Stimulated activated CD4-positive, alpha-beta T cell treated with anti-CD3 and anti-CD28 coated beads, TNF-alpha, amount 100 ng/mL, for 24 hours (primary cell): ENCODE measurements at regions not wholly inside any gene's neighbourhood (a gene's known extent, or its start where the extent isn't known, plus 50 kb on each side); places are given as distances from the start of the nearest gene placed in this dataset.
"Not testable (repeated sequence)": the region's sequence is repeated elsewhere in the genome, so short reads cannot be mapped to it uniquely, and the experiment has no call there.

Experiments
- DNase-seq, 3 experiments: peaks; one replicate each; pipeline ENCODE4 v3.0.0-alpha.2; 2020; ENCODE audit warnings: low read depth in 3 of 3

DNA sequence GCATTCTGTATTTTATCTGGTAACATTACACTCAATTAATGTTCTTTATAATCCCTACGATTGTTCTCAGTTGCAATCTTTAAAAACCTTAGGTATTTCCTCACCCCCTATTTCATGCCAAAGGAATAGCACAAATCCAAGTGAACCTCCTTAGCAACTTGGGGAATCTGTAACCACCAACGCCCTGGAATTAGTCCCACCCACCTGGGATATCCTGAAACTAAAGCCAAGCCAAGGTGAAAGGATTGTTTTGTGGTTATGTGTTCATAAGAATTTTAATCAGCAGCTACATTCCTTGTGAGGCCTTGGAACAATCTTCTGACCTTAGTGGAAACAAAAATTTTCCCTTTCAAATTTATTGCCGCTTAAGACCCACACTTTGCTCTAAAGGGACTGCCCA, 908.7 kb downstream of the TTLL7 start:
- DNase-seq = no peak

DNA sequence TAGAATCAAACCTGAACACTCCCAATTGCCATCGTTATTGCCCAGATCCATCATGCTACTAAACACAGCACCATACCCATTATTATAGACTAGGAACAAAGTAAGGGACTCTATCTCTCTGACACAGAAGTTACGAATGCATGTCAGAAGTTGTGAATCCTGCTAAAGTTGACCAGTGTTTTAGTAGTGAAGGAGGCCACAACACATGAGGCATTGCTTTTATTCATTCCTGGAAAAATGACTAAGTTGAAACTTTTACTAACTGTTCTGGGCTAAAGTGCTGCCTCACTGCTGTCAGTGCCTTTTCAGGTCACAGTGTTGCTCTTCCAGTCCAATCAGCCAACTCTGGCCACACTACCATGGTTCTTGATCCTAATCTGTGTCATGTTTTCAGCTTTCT, 911.1 kb downstream of the TTLL7 start:
- DNase-seq = no peak

DNA sequence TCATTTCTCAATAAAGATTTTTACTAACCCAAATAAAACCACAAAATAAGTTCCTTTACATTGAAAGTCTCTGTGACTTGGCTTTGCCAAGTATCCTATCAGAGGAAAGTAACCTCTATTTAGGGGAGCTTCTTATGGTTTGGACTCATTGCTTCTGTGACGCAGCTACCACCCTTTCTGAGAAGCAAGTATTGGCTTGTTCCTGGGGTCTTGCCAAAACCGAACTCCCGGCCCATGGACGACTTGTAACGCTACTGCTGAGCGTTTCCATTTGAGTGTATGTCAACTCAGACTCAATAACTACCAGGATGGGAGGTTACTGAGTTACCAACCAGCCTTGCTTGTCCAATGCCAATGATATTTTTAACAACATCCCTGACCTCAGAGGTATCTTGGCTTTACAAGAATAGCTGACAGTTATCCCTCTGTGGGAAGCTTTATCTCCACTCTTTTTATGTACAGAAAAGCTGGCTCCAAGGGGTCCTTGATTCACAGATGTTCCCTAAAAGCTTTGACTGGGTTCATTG, 911.9 kb downstream of the TTLL7 start:
- DNase-seq = no peak

DNA sequence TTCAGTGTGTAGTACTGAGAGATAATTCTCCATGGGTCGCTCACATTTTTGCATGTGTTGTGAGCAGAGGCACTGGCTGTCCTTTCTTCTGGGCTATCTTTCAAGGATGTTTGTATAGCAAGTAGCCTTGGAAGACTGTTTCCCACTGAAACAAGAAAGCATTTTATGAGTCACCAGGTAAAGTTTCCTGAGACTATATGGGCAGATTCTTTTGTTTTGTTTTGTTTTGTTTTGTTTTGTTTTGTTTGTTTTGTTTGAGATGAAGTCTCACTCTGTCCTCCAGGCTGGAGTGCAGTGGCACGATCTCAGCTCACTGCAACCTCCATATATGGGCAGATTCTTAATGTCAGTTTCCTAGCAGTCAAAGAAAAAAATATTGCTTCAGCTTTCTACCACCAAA, 912.6 kb downstream of the TTLL7 start:
- no peak for DNase-seq

DNA sequence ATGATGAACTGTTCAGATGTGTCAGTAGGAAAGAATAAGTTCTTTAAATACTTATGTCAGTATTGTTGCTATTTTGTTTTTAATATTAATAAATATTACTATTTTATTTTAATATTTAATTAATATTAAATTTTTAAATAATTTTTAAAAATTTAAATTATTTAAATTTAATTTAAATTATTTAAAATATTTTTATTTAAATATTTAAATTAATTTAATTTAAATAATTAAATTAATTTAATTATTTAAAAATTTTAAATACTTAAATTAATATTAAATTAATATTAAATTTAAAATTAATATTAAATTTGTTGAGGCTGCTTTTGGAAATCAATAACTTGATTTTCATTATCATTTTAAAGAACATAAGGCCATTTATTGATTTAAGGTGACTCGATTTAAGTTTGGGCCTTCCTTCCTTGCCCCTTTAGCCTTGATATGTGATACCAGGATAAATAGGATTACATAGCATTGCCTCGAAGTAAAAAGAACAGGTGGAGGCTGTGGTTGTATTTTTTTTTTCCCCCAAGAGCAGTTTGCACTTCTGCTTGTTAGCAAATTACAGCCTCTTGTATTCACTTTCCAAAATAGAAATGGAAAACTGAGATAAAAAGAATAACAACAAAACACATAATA, 915.2 kb downstream of the TTLL7 start:
- no peak for DNase-seq

DNA sequence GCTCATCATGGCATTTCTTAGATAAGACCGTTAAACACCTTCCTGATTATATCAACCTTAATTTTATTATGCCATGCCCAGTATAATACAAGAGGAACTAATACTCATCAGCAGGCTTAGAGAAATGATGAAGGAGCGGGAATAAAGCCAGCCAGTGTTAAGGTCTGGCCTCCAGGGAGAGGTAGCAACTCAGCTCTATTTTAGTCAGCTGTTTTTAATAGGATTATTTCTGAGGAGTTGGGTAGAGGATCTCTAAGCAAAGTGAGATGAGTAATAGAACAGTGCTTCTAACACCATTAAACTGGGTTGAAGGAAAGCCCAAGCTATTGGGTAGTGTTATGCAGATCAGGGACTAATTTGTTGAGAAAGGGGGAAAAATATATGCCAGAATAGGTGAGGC, 921.5 kb downstream of the TTLL7 start:
- no peak for DNase-seq

DNA sequence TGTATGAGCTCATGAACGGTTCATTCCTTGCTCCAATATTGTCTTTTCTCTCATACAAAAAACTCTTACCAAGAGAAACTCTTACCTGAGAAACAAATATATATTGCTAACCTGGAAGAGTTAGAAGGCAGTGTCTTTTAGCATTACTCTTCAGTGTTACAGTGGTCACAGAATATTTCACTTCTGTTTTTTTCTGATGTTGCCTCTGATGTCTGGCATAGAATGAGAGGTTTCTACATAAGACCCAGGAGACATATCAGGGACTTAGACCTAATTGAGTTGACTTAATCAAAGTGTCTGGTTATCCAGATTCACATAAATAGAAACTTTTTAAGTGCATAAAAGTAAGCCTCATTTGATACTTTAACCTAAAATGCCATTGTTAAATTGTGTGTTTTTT, 923.8 kb downstream of the TTLL7 start:
- no peak for DNase-seq

DNA sequence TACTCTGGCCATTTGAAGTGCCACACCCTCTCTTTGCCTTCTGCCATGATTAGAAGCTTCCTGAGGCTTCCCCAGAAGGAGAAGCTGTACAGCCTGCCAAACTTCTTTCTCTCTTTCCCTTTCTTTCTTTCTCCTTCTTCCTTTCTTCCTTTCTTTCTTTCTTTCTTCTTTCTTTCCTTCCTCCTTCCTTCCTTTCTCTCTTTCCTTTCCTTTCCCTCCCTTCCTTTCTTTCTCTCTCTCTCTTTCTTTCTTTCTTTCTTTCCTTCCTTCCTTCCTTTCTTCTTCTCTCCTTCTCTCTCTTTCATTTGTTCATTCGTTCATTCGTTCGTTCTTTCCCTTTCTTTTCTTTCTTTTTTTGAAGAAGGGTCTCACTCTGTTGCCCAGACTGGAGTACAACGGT, 931.0 kb downstream of the TTLL7 start:
- no peak for DNase-seq

DNA sequence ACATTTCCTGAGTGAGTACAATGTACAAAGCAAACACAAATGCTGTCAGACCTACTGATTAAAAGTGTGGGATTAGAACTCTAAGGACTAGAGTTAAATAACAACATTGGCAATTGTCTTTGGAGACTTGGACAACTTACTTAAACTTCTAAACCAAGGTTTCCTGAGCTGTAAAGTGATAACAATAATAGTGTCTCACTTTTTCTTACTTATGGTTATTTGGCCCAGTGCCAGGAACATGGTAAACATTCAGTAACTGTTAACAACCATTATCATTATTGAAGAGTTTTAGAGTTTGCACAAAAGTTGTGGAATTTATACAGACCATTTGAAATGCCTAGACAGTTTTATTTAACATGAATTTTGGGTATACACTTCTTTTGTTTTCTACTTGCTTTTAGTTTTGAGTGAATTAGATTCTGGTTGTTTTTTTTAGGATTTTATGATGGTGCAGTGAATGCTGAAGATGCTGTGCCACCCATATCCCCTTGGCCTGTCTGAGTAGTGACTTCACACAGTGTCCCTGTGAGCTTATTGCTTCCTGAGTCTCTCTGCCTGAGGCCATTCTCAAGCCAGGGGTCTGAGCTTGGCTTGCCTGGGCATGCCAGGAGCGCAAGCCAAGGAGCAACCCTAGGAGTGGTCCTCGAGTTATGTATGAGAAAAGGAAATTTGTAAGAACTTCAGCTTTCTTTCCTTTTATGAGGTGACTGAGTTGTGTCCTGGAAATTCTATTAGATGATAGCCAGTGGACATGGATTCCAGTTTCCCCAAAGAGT, 932.8 kb downstream of the TTLL7 start:
- no peak for DNase-seq

DNA sequence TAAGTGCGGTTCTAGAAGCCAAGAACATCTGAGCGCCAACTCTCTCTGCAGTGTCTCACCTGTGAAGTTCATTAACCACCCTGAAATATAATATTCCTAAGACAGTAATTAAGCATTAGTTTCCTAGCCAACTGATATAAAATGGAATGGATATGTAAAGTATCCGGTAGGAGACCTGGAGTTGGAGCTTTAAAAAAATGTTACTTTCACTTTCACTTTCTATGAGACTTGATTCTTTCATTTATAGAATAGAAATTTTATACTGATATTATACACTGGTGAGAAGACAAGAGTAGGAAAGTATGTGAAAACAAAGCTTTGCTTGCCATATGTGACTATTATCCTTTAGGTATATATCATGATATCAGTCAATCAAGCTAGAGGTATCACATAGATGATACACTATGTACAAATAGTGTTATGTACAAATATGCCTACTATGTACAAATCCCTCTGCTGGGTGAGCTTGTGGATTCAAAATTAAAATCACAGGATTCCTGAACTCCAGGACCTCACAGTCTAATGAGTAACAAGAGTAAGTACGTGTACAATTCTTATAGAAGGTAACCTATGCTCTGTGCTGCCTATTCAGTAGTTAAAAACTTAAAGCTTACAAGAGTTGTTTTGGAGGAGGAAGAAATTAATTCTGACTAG, 934.2 kb downstream of the TTLL7 start:
- no peak for DNase-seq

DNA sequence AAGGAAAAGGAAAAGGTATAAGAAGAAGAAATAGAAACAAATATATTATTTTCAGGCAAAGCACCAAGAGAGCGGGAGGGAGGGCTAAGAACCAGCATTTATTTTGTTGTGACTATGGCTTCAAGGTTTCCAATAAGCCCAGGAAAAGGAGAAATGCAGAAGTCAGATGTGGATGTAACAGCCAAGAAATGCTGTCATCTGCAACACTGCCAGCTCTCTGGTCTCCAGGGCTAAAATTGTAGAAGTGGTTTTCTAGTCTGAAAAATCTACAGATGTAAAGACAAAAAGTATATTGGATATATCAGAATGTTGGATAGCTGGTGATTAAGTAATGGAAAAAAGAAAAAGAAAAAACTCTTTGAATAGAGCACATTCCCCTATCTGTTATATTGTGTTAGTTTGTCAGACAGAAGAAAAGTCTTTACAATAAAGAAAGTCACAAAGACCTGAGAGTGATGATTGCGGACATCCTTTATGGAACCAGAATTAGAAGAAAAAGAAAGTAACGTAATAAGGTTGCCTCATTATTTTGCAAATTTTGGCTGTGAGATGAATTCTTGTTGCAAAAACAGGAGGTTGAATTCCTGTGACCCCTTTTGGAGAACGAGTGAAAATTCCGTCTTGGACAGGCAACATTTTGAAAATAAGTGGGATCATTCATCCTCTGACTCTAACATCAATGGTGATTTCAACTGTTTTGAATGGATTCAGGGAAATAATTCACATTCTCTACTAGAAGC, 938.1 kb downstream of the TTLL7 start:
- no peak for DNase-seq

DNA sequence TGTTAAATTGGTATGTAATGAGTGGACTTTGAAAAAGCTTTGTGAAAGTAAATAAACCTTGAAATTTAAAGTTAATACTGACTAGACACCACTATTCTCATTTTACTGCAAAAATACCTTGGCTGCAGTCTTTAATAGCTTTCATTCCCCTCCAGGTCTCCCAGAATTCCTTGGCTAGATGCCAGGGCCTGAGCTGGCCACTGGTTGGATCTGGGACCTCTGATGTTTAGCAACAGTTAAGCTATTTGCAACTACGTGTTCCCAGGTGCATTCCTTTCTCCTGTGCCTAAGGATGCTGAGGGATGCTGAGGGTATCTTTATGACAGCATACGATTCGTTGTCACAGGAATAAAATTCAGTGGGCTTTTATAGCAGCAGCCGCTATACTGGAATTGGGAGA, 938.7 kb downstream of the TTLL7 start:
- DNase-seq = no peak

DNA sequence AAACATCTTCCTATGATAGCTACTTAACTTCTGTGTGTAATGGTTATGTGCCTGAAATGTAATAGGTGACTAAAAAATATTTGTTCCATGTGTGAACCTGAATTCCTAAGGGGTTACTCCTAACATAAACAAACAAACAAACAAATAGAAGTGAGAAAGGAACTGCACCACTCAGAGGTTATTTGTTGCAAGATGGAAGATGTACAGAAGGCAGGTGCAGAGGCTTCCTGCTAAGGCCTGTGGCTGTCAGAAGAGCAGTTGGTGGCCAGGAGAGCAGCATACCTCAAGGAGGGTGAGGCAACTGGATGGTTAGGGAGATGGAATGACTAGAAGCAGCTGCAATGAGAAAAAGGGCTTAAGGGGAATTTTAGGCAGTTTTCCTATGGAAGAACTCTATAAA, 940.6 kb downstream of the TTLL7 start:
- DNase-seq = no peak

DNA sequence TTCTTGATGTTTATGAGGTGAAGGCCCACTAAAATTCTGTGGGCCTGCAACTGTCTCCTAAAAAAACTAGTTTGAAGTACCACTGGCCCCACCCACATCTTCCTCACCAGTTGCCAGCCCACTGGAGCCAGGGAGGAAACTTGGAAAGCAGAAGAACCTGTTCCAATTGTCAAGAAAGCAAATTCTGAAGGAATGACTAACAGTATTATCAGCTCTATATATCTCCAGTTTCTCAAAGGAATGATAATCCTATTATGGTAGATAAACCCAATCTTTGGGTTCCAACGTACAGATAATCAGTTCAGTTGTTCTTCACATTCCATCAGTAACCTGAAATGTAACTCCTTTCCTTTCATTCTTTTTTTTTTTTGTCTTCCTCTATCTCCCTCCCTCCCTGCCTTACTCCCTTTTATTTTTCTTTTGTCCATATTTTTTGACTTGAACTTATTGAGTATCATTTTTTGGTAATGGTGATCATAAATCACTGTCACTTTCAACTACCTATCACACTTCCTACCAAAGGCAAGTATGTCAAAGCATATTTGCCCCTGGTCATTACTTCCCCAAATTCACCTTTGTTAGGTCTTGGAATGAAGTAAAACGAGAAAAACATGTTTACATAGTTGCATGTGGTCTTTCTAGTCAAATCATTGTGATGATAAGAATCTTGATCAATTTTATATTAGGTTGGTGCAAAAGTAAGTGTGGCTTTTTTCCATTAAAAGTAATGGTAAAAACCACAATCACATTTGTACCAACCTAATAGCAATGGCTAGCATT, 943.4 kb downstream of the TTLL7 start:
- no peak for DNase-seq

DNA sequence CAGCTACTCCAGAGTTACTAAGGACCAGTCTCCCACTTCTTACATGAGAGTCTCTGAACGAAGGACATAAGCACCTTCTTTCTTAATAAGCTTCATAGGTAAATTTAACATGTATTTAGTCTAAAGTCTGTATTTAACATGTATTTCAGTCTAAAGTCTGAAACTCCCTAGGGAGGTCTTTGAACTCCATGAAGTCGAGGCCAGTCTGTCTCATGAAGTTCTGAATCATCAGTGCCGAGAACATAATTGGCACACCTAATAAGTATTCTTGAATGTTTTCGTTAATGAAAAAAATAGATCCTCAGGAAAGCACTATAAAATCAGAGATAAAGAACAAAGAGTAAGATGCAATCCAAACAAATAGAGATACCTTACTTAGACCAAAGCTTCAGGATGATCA, 945.5 kb downstream of the TTLL7 start:
- DNase-seq = no peak

DNA sequence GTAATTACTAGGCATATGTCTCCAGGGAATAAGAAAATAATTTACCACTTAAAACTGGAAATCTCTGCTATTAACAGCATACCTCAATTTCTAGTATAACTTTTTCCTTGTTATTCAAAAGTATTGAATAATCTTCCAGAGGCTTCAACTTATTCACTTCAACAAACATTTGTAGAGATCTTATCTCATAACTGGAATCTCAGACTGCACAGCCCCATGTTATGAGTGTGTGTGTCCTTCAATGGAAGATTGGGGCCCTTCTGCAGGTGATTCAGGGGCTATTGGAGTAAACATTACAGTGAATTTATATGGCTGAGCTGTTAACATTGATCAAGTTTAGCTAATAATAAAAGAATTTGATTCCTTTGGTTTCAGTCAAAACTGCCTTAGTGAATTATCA, 946.1 kb downstream of the TTLL7 start:
- no peak for DNase-seq

DNA sequence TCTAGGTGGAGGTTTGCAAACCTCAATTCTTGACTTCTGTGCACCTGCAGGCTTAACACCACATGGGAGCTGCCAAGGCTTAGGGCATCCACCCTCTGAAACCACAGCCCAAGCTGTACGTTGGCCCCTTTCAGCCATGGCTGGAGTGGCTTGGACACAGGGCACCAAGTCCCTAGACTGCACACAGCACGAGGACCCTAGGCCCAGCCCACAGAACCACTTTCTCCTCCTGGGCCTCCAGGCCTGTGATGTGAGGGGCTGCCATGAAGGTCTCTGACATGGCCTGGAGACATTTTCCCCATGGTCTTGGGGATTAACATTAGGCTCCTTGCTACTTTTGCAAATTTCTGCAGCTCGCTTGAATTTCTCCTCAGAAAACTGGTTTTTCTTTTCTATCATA, 947.9 kb downstream of the TTLL7 start:
- not testable (repeated sequence) for DNase-seq

DNA sequence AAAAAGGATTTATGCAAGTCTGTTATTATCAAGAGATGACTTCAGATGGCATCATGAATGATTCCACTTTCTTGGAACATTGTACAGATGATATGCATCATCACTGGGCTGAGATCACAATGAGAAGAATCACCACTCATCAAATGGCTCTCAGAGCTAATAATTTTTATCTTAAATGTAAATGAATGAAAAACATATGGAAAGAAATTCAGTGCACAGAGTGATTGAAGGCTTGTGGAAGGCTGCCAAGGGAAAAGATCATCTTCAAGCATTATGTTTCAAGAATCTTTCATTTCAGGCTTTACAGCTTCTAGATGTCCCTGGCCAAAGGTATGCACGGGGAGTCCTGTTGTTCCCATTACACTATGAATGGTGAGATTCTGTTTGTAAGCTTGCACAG, 955.7 kb downstream of the TTLL7 start:
- DNase-seq = no peak

DNA sequence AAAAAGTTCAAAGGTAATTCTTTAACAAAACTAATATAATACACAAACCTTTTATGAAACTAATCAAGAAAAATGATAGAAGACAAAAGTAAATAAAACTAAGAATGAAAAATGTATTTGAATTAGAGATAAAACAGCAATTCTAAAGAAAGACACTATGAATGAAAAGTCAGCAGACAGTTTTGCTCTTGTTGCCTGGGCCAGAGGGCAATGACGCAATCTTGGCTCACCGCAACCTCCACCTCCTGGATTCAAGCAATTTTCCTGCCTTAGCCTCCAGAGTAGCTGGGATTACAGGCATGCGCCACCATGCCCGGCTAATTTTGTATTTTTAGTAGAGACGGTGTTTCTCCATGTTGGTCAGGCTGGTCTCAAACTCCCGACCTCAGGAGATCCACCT, 959.8 kb downstream of the TTLL7 start:
- DNase-seq = not testable (repeated sequence)

DNA sequence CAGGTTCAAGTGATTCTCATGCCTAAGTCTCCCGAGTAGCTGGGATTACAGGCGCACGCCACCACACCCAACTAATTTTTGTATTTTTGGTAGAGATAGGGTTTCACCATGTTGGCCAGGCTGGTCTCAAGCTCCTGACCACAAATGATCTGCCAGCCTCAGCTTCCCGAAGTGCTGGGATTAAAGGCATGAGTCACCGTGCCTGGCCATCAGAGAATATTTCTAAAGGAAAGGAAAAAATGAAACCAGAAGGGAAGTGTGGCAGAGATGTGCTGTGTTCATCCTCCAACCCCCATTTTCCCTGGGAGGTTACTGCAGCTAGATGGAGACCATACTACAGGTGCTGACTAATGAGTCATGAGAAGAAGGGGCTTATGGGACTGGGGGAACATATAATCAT, 964.1 kb downstream of the TTLL7 start:
- DNase-seq = no peak

DNA sequence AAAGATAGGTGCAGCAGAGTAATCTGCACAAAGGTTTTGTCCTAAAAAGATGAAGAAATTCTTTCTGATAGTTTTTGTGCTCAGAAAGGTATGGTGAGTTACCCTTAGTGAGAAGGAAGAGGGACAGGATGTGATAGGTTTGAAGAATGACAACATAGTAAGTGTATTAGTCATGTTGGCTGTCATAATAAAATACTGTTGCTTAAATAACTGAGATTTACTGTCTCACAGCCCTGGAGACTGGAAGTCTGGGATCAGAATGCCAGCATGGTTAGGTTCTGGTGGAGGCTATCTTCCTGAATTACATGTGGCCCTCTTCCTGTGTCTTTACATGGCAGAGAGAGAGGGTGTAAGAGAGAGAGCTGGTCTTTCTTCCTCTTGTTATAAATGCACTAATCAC, 965.2 kb downstream of the TTLL7 start:
- no peak for DNase-seq

DNA sequence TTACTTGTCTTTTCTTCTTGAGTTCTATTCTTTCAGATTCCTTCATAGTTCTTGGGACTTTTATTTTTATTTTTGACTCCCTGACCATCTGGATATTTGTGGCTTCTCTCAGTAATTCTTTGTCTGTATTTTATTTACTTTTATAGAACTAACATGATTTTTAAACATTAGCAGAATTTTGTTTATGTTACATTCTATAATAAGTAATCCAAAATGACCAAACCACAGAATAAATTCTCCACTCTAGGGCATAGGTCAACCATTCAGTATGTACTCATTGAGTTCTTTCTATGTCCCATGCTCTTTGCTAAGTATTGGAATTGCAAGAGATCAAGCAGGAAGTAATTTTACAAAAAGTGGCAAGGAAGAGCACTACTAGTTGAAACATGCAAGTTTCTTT, 969.0 kb downstream of the TTLL7 start:
- no peak for DNase-seq
